ENCODE measurements at regions not wholly inside any gene's neighbourhood (a gene's known extent, or its start where the extent isn't known, plus 50 kb on each side); places are given as distances from the start of the nearest gene placed in this dataset.

DNA sequence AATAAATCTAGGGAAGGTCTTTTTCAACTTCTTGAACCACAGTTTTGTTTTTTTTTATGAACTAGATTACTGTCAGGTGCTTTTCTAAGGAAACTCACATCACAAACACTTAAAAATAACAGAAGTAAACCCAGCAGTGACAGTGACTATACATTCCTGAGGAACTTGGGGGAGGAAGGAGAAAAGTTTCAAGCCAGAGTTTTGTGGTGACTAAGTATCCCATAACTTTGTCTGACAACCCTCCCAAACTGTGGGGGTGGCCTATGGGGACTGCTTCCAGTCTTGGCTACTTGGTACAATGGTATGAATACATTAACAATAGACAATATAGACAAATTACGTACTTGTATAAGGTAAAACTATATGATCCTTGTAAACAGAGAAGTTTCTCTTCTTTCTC, 202.5 kb upstream of the MAN1A1 start:
- no peak overlapping the region for H3K4me2 ChIP-seq (ENCODE audit: low read length)
- no peaks in the 10 kb centered on the region for H3K79me2 ChIP-seq (ENCODE audit: insufficient read depth, low read depth, low read length)
- peaks cover 5% of the 10 kb centered on the region; the same call in 1 of the 2 replicates for H3K9me3 ChIP-seq (ENCODE audit: low read length)
- no peaks in the 10 kb centered on the region for H3K9me2 ChIP-seq (ENCODE audit: insufficient read depth, low read length)
- ChIA-PET CTCF (ENCODE audit: unreplicated experiment) (no interaction called here), POLR2A (no interaction called here)
- TF ChIP-seq, protein P1, sequence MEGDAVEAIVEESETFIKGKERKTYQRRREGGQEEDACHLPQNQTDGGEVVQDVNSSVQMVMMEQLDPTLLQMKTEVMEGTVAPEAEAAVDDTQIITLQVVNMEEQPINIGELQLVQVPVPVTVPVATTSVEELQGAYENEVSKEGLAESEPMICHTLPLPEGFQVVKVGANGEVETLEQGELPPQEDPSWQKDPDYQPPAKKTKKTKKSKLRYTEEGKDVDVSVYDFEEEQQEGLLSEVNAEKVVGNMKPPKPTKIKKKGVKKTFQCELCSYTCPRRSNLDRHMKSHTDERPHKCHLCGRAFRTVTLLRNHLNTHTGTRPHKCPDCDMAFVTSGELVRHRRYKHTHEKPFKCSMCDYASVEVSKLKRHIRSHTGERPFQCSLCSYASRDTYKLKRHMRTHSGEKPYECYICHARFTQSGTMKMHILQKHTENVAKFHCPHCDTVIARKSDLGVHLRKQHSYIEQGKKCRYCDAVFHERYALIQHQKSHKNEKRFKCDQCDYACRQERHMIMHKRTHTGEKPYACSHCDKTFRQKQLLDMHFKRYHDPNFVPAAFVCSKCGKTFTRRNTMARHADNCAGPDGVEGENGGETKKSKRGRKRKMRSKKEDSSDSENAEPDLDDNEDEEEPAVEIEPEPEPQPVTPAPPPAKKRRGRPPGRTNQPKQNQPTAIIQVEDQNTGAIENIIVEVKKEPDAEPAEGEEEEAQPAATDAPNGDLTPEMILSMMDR (conservative IDR thresholded peaks at IDR 0.05; ENCODE audit: low read length): no peak
- no peaks in the 10 kb centered on the region; the same call in 1 of the 2 replicates for H3K36me3 ChIP-seq (ENCODE audit: insufficient read depth, low read length)
- no peaks in the 10 kb centered on the region for H3K4me1 ChIP-seq (ENCODE audit: insufficient read depth, low read length, poor library complexity, severe bottlenecking)
- no peaks in the 10 kb centered on the region for H4K20me1 ChIP-seq (ENCODE audit: insufficient read depth, low read length)
- peak overlapping the region; percentile 14; the same call in 1 of the 2 replicates for H2AFZ ChIP-seq (ENCODE audit: low read length)
- H3K4me3 ChIP-seq (ENCODE audit: low read depth, low read length, poor library complexity, severe bottlenecking): no peak overlapping the region
- intact Hi-C loops (cut with micrococcal nuclease; ENCODE audit: unreplicated experiment): no loop called here
- no peak overlapping the region for H3K27ac ChIP-seq (ENCODE audit: low read depth, low read length, poor library complexity, severe bottlenecking)
- BruUV-seq (replicated peaks): no TSS peak
- no peak for DNase-seq (ENCODE audit: low spot score)

DNA sequence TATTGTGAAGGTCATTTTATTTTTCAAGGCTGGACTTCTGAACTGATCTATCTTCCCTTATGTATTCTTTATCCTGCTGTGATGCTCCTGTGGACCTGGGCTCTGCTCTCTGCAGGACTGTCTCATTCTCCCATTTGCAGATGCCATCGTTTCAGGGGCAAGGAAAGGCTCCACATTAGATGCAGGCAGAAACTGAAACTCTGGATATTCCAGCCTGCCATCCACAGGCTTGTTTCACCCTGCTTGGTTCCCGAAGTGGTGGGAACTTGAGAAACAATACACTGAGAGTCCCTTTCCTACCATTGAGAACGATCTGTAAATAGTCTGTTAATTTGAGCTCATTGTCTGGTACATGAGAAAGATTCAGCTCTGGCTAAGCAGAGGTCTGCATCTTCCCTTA, 197.5 kb upstream of the MAN1A1 start:
- ChIA-PET CTCF (ENCODE audit: unreplicated experiment) (no interaction called here), POLR2A (interaction anchor here (0.6 to 2.0 kb wide), 7 partner anchors 8 to 200 kb away, joined by 3 to 8 read pairs (median 3); no protein-coding TSS in a partner anchor)
- Histone ChIP-seq H3K27ac (ENCODE audit: low read depth, low read length, poor library complexity, severe bottlenecking) (no peak overlapping the region), H3K4me1 (ENCODE audit: insufficient read depth, low read length, poor library complexity, severe bottlenecking) (no peaks in the 10 kb centered on the region), H3K4me2 (ENCODE audit: low read length) (no peak overlapping the region), H3K9me2 (ENCODE audit: insufficient read depth, low read length) (no peaks in the 10 kb centered on the region), H2AFZ (ENCODE audit: low read length) (no peak overlapping the region), H3K36me3 (ENCODE audit: insufficient read depth, low read length) (no peaks in the 10 kb centered on the region), H3K79me2 (ENCODE audit: insufficient read depth, low read depth, low read length) (no peaks in the 10 kb centered on the region), H3K9me3 (ENCODE audit: low read length) (no peaks in the 10 kb centered on the region), H3K4me3 (ENCODE audit: low read depth, low read length, poor library complexity, severe bottlenecking) (no peak overlapping the region), H4K20me1 (ENCODE audit: insufficient read depth, low read length) (no peaks in the 10 kb centered on the region)
- intact Hi-C loops (cut with micrococcal nuclease; ENCODE audit: unreplicated experiment): no loop called here
- no peak for TF ChIP-seq EZH2phosphoT487 (IDR thresholded peaks at IDR 0.05; ENCODE audit: borderline replicate concordance, low read depth, low read length)
- TF ChIP-seq, protein P1 (conservative IDR thresholded peaks at IDR 0.05; ENCODE audit: low read length): no peak
- no peak for DNase-seq (ENCODE audit: low spot score)
- BruUV-seq (replicated peaks): no TSS peak

DNA sequence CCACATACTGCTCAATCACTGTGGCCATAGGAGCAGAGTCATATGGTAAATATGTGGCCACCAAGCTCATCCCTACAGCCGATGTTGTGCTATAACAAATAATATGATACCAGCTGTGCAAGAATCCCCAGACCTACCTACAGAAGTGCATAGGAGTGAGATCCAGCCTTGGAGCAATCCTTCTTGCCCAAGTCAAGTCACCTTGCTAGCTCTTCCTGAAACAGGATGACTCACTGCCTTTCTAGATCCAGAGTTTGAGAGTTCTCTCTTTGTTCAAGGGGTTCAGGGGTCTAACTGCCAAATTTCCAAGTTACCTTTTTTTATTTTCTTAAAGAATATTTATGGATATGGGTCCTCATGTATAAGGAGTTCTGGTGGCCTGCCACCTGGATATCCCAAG, 195.7 kb upstream of the MAN1A1 start:
- intact Hi-C loops (cut with micrococcal nuclease; ENCODE audit: unreplicated experiment): no loop called here
- no peak overlapping the region for H3K4me2 ChIP-seq (ENCODE audit: low read length)

More for the DNA sequence above, 195.7 kb upstream of the MAN1A1 start:
- Histone ChIP-seq H4K20me1 (ENCODE audit: insufficient read depth, low read length) (no peaks in the 10 kb centered on the region), H3K9me2 (ENCODE audit: insufficient read depth, low read length) (no peaks in the 10 kb centered on the region), H3K36me3 (ENCODE audit: insufficient read depth, low read length) (peaks cover 9% of the 10 kb centered on the region; the same call in 1 of the 2 replicates), H3K9me3 (ENCODE audit: low read length) (peaks cover 10% of the 10 kb centered on the region; the same call in 1 of the 2 replicates), H2AFZ (ENCODE audit: low read length) (no peak overlapping the region), H3K27ac (ENCODE audit: low read depth, low read length, poor library complexity, severe bottlenecking) (no peak overlapping the region), H3K4me3 (ENCODE audit: low read depth, low read length, poor library complexity, severe bottlenecking) (no peak overlapping the region), H3K4me1 (ENCODE audit: insufficient read depth, low read length, poor library complexity, severe bottlenecking) (no peaks in the 10 kb centered on the region), H3K79me2 (ENCODE audit: insufficient read depth, low read depth, low read length) (no peaks in the 10 kb centered on the region)
- ChIA-PET POLR2A (interaction anchor here (0.7 to 1.6 kb wide), 5 partner anchors 10 to 195 kb away, joined by 3 to 16 read pairs (median 5); no protein-coding TSS in a partner anchor), CTCF (ENCODE audit: unreplicated experiment) (no interaction called here)
- no TSS peak for BruUV-seq (replicated peaks)
- TF ChIP-seq, protein P1 (conservative IDR thresholded peaks at IDR 0.05; ENCODE audit: low read length): no peak
- no peak for TF ChIP-seq EZH2phosphoT487 (IDR thresholded peaks at IDR 0.05; ENCODE audit: borderline replicate concordance, low read depth, low read length)
- no peak for DNase-seq (ENCODE audit: low spot score)
